DMS 273 treated with DMSO at 0.1 percent for 48 hours (cell line): ENCODE measurements at regions not wholly inside any gene's neighbourhood (a gene's known extent, or its start where the extent isn't known, plus 50 kb on each side); places are given as distances from the start of the nearest gene placed in this dataset.

Experiments
- DNase-seq: peaks from one replicate; lab custom pipeline; 2025; lab: John Stamatoyannopoulos, UW

DNA sequence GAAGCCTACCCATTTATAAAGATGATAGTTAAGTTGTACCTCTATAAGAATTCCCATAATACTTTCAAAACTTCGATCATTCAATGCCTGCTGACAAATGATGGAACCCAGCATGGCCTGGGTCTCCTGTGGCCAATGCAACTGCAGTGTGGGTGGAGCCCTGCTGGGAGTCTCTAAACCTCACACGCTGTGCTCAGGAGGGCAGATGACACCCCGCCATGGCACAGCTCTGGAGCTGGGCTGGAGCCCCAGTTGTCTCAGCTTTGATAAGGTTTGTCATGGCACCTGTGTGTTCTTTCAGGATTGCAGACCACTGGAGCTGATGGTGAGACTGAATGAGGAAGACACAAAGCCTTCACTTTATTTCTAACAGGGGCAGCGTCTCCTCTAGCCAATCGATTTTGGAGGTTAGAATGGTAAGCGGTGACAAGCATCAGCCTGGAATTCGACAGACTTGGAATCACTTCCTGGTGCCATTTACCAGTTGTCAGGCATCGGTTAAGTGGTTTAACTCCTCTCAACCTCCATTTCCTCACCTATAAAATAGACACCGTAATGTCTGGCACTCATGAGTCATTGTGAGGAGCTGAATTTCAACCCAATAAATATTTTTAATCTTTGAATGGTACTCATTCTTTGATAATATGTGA is 383.6 kb upstream of the SALL3 start:
- DNase-seq: no peak

DNA sequence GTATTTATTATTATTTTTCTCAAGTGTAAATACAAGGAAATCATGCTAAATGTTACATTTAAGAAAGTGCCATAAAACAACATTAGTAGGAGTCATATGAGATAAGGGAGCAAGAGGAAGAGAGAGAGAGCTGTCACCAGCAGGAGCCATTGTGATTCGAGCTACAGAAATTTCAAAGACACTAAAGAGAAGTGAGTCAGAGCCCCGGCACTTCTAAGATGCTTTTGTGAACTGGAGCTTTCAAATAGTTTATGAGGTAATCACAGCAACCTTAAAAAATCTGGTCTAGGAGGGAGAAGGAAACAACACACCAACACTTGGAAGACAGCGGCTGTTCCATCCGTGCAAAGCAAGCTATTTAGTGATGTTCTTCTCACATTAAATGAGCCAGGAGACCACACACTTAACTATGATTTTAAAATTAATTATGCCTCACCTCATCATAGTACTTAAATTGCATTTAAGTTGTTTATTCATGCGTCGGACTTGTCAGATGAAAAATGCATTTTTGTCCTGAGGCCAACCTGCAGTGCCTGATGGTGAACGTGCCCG is 382.7 kb upstream of the SALL3 start:
- DNase-seq: no peak

DNA sequence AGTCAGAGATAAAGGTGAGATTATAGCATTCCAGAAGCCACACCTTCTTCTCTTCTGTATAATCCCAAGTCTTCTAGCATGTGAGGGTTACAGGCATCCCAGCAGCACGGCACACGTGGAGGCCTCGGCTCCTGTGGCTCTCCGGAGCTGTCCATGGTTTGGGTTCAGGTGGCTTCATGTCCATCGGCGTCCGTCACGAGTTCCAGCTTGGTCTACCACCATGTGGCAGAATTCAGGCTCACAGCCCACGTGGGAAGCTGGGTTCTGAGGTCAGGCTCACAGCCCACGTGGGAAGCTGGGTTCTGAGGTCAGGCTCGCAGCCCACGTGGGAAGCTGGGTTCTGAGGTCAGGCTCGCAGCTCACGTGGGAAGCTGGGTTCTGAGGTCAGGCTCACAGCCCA is 378.3 kb upstream of the SALL3 start:
- DNase-seq: no peak

DNA sequence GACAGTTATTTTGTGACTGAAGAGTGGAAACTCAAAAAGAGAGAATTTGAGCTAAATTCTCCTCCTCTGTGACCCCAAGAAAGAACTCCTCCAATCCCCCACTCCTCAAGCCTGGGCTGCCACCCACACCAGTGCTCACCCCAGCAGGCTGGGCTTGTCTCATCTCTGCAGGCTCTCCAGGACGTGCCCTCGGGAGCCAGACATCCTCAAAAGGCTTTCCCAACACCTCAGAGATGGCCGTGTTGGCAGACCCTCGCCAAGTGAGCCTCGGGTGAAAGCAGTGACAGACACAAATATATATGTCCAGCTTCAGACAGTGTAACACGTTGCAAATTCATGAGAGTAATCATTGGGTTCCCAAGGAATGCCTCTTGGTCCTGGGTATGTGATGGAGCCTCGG is 377.7 kb upstream of the SALL3 start:
- DNase-seq: no peak

DNA sequence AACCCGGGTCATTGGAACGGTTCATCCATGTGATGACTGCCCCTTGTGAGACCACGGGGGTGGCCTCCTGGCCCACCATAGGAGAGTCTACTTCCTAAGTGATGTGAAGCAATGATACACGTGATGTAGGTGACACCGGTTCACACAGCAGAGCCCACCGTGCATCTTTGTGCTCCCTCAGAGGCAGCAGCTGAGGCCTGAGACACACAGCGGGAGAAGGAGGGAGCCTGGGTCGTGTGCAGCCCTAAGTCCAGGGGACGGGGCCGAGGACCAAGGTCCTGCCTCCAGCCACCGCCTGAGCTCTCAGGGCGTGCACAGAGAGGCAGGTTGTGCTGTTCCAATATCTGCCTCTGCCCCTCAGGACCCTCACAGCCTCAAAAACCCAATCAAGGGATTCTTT is 377.2 kb upstream of the SALL3 start:
- DNase-seq: no peak

DNA sequence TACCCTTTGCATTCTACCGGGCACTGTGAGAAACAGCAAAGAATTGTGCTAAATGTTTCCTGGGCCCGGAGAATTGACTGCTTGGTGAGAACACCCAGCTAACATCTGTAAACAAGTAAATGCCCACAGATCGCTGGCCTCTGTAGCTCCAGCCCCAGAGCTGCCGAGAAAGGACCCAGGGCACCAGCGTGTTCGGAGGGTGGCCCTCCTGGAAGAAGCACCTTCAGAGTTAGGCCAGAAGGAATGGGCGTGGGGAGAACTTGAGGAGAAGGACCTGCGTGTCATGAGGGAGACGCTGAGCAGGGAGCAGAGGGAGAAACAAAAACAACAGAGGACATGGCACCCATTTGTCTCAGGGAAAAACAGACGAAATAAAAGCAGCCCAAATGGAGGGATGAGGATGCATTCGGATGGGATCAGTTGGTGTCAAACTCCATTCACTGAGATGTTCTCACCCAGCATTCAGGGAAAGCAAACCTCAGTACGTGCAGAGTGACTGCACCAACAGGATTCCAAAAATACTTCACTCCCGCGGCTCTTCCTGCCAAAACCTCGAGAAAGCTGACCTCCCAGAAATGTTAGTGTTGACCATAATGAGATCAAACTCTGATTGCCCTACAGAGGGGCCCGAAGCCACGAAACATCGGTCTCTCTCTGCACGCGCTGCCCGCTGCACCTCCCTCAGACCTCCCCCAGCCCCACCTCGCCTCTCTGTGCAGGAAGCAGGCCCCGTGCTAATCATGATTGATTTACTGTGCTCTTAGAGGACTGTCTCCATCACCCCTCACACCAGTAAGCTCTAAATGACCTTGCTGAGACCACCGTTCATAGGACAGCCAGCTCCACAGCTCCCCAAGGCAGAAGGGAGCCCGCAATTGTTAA is 376.3 kb upstream of the SALL3 start:
- no peak for DNase-seq

DNA sequence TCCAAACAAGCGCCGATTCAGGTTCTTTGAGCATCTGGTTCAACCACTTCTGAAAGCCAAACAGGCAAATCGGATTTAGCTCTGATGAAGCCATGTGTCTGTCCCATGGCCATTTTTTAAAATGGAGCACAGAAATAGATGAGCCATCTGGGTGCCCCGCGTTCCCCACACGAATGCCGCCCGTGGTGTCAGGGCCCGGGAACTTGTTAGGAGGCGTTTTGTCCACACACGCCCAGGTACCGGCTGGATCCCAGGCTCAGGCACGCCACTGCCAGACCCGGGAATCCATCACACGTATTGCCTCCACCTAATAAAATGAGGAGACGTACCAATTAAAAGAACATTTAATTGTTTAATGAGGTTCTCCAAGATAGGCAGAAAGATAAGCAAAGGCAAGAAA is 374.4 kb upstream of the SALL3 start:
- no peak for DNase-seq

DNA sequence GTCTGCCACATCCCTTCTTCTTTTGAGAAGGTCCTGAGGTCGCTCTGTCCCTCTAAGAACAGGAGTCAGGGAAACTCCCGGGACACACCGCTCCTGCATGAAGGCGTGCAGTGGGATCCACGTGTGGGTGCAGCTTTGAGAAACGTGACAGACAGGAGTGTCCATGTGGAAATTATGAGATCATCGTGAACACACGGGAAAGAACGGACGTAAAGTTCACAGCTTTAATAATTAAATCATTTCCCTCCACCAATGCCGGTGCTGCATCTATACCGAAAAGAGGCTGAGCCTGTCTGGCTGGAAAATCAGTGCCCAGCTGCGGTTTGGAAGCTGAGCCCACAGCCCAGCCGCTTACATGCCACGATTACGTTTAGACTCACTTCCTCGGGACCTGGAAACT is 372.4 kb upstream of the SALL3 start:
- DNase-seq: no peak

DNA sequence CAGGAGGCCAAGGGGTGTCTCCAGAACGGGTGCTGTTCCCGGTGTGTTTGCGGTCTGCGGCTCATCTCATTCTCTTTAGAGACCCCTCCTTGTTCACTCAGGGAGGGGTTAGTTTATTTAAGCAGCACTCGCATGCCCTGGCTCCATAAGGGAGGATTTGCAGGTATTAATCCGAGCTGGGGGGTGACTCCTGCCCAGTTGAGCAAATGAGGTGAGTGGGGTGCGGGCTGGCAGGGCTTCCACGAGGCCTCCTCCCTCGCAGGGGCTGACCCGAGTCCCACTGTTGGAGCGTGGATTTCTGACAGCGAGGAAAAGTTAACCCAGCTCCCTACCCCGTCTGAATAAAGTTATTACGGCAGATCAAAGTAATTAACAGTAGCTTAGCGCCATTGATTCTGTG is 371.8 kb upstream of the SALL3 start:
- DNase-seq: no peak

DNA sequence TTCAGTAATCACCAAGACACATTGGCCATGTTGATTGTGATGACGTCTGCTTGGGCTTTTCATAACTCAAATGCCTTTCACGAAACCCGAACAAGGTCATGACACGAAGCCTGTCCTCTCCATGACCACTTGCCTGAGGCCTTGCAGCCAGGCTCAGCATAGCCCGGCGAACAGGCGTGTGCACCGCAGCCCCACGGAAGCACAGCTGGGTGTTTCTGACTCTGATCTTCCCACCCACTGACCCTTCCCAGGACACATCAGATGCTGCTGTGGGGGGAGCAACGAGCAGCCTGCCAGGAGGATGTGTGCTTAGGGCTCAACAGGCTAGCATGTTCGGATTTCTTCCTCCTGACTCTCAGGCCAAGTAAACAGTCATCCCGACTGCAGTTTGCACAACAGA is 369.4 kb upstream of the SALL3 start:
- no peak for DNase-seq

DNA sequence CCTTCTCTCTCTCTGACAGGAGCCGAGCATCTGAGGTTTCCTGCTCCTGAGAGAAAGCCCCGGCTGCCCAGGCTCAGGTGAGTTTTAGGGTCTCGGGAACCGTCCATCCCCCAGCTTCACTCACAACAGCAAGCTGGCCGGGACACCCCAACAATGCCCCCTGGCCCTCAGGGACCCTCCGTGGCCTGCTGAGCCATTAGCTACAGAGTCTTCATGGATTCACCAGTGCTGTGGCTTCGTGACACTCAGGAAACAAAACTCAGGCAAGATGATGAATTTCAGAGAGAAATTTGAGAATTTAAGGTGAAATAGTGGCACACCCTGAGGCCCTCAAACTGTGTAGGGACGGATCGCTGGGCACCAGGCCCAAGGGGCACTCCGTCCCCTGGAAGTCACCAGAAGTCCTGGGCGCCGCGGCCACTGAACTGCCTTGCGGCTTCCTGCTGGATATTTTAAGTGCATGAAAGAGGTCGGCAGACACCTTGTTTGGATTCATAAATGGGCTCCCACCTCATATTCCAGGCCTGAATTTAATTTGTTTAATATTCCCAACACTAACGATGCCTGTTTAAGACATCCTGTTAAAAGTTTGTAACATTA is 368.3 kb upstream of the SALL3 start:
- no peak for DNase-seq

DNA sequence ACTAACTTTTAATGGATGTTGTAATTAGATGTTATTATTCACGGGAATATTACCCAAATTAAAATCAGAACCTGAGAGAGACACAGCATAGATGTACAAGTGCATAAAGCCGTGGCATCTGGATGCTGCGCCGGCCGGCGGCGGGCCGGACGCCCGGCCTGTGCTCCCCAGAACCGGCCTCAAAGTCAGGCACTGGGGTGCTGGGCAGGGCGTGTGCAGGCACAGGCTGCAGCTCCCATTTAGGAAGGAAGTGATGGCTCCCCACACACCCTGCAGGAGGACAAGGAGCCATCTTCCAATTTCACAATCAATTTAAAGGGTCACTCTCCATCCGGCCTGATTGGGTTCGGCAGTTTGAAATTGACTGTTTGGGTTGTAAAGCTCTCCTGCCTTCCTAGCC is 367.7 kb upstream of the SALL3 start:
- no peak for DNase-seq

DNA sequence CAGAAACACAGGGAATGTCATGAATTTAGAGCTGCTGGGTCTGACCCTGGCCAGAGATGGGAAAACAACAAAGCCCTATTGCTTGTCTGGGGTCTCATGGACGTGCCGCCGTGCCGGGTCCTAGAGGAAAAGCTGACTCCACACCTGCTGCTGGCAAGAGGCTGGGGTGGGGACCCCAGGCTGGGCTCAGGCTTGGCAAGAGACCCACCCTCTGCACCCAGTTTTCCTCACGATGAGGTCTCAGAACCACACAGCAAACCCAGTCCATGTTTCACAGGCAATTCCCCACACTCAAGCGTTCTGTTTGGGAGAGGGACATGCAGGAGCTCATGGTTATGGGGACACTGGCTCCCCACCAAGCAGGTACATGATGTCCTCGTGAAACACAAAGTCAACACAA is 367.3 kb upstream of the SALL3 start:
- no peak for DNase-seq

DNA sequence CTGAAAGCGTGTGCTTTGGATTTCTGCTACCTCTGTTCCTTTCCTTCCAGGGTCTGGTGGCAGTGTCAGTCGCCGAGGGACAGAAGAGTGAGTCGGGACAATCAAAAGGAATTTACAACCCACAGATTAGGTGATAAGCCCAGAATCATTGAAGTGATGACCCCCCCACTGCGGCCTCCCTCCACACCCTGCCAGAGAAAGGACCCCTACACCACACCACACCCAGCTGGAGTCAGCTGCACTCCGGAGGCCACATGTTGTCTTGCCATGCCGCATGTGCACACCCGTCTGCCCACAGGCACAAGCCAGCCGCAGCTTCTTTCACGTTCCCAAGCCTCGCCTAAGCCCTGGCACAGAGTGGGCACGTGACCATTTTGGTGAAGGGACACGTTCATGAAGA is 366.8 kb upstream of the SALL3 start:
- no peak for DNase-seq

DNA sequence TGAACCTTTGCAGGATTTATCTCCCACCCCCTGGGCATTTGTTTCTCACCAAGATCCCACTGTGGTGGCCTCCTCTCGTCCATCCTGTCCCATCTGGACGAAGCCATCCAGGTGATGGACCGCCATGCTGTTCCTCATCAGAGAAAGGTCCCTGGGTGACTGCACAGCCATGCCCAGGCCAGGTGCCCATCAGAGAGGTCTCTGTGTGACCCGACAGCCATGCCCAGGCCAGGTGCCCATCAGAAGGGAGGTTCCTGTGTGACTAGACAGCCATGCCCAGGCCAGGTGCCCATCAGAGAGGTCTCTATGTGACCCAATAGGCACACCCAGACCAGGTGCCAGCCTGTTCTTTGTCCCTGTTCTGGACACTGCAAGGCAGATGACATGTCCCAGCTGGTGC is 360.9 kb upstream of the SALL3 start:
- DNase-seq: no peak

DNA sequence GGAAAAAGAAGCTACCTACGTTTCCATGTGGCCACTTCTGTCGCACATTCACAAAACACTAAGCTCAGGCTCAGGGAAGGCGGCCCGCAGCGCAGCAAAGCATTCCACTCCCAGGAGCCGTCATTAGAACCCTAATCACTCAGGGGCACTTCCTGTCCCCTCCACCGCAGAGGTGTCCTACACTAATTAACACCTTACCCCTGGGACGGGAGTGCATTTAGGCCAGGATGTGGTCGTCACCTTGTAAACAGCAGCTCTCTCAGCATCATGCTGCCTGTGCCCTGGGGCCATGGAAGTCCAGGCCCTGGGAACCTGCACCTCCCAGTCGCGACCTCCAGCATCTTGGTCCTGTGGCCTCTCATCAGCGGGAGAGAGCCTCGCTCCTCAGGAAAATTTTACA is 359.8 kb upstream of the SALL3 start:
- DNase-seq: no peak

DNA sequence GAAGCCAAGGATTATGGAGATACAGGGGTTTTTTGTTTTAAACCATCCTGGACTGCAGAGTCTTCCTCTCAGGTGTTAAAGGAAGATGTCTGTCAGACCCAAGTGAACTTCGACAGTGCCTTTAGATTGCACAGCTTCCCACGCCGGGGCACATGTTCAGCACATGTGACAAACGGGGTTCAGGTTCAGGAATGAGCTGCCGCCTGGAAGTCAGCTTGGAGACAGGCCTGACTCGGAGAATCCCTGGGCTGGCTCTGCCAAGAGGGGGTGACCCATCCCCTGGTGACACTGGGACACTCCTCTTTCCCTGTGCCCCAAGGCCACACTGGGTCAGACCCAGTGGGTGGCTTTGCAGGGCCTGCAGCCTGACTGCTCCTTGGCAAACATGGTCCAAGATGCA is 359.3 kb upstream of the SALL3 start:
- DNase-seq: no peak

DNA sequence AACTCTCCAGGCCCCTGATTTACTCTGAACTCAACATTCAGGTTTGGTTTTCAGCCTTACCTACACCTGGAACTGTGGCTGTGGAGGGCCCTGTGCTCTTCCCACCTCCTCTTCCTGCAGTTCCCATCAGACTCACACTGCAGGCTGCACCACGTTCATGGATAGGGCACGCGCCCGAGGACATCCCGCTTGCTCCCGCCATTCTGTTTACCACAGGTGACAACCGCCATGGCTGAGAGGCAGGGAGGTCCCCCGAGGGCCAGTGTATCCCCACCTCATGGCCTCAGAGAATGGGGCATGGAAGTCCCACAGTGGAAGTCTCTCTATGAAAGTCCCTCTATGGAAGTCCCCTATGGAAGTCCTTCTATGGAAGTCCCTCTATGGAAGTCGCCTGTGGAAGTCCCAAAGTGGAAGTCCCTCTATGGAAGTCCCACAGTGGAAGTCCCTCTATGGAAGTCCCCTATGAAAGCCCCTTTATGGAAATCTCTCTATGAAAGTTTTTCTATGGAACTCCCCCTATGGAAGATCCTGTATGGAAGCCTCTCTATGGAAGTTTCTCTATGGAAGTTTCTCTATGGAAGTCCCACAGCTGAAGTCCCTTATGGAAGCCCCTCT is 358.4 kb upstream of the SALL3 start:
- DNase-seq: no peak

DNA sequence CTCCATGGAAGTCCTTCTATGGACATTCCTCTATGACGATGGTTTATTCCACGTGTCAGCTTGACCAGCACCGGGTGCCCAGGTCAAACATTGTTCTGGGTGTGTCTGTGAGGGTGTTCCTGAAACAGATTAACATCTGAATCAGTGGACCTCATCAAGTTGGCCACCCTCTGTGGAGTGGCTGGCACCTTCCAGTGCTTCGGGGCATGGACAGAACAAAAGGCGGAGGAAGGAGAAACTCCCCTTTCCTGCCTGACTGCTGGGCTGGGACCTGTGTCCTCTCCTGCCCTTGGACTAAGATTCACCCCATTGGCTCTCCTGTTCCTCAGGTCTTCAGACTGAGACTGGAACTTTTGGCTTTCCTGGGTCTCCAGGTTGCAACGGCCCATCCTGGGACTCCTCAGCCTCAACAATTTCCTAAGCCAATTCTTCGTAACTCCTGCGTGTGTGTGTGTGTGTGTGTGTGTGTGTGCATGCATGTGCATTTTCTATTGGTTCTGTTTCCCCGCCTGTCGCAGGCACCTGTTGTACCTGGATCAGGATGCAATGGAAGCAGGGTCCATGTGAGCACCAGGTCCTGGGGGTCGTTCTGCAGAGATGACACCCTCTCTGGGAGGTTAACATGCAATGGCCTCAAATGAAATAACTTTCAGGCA is 357.2 kb upstream of the SALL3 start:
- DNase-seq: no peak

DNA sequence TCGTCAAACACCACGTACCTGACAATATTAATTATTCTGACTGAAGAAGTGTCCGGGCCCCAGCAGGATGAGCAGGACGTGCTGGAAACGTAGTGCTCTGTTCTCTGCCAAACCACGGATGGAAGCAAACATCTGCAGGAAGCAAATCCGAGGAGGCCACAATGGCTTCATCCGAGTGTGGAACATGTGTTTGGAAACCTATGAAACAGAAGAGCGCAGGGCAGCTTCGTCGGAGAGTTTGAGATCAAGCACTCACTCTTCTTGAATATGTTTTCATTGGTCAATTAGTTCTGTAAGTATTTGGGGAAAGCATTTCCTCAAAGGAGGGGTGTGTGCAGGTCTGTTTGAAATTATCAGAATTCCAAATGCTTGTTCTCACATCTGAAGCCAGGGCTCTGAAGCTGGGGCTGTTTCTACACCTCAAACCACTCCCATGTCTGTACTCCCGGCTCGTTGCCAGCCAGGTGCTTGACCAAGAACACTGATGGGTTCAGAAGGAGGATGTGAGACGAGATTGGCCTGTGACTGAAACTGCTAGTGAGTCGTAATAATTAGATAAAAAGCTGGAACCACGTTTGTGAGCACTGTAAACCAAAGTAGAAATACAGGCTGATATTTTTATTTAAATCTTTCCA is 356.6 kb upstream of the SALL3 start:
- no peak for DNase-seq

DNA sequence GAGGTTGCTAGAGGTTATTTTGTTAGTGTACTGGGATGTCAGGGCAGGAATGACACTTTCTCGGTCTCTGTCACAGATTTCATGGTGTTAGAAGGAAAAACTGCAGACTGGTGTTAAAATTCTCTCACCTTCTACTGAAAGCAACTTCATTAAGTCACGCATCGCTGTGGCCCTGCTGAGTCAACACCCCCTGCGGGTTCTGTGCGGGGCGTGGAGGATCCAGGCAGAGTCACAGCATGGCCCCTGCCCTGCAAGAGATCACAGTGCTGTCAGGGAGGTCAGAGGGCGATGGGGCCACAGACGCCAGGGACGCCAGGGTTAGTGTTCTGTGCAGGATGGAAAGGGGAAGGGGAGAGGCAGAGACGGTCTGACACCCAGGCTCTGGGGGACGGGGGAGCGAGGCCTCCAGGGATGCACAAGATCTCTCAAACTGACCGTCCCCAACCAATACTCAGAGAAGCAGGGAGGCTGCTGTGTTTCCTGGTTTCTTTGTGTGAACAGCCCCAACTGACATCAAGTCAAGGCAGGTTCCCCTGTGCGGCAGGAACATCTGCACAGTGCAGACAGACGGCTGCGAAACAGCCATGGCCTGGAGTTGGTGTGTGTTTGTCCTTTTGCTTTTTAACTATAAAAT is 354.9 kb upstream of the SALL3 start:
- DNase-seq: no peak
